ENCODE measurements at regions not wholly inside any gene's neighbourhood (a gene's known extent, or its start where the extent isn't known, plus 50 kb on each side); places are given as distances from the start of the nearest gene placed in this dataset.

- Histone ChIP-seq H2AFZ (ENCODE audit: low read depth, low read length) (no peak overlapping the region), H3K79me2 (ENCODE audit: insufficient read depth, low read length) (no peaks in the 10 kb centered on the region), H3K4me3 (ENCODE audit: low read depth in 1 of 2, low read length in 2 of 2) (no peak overlapping the region), H3K9ac (ENCODE audit: low read depth, low read length) (no peak overlapping the region), H3K4me2 (ENCODE audit: insufficient read depth, low read length) (no peak overlapping the region), H3K4me1 (ENCODE audit: insufficient read depth, low read length) (no peaks in the 10 kb centered on the region), H3K36me3 (ENCODE audit: insufficient read depth, low read length) (no peaks in the 10 kb centered on the region), H3K27me3 (ENCODE audit: insufficient read depth, low read length, poor library complexity) (no peaks in the 10 kb centered on the region), H3K27ac (ENCODE audit: low read length) (no peak overlapping the region), H4K20me1 (ENCODE audit: insufficient read depth, low read length) (no peaks in the 10 kb centered on the region), H3K9me3 (ENCODE audit: insufficient read depth, low read length, severe bottlenecking) (no peaks in the 10 kb centered on the region)
- DNase-seq (no peak), ATAC-seq (ENCODE audit: insufficient read depth, low read depth) (no peak)
- TF ChIP-seq, protein P1, sequence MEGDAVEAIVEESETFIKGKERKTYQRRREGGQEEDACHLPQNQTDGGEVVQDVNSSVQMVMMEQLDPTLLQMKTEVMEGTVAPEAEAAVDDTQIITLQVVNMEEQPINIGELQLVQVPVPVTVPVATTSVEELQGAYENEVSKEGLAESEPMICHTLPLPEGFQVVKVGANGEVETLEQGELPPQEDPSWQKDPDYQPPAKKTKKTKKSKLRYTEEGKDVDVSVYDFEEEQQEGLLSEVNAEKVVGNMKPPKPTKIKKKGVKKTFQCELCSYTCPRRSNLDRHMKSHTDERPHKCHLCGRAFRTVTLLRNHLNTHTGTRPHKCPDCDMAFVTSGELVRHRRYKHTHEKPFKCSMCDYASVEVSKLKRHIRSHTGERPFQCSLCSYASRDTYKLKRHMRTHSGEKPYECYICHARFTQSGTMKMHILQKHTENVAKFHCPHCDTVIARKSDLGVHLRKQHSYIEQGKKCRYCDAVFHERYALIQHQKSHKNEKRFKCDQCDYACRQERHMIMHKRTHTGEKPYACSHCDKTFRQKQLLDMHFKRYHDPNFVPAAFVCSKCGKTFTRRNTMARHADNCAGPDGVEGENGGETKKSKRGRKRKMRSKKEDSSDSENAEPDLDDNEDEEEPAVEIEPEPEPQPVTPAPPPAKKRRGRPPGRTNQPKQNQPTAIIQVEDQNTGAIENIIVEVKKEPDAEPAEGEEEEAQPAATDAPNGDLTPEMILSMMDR (IDR thresholded peaks at IDR 0.05; ENCODE audit: borderline replicate concordance, extremely low read depth, low read length, poor library complexity, severe bottlenecking), result no peak
- TF ChIP-seq EZH2 (IDR thresholded peaks at IDR 0.05; ENCODE audit: borderline replicate concordance, low read depth, low read length, severe bottlenecking), result no peak
Measured at GRCh38 chr4:132759199-132759780, 389.8 kb upstream of the PCDH10 start.

DNA sequence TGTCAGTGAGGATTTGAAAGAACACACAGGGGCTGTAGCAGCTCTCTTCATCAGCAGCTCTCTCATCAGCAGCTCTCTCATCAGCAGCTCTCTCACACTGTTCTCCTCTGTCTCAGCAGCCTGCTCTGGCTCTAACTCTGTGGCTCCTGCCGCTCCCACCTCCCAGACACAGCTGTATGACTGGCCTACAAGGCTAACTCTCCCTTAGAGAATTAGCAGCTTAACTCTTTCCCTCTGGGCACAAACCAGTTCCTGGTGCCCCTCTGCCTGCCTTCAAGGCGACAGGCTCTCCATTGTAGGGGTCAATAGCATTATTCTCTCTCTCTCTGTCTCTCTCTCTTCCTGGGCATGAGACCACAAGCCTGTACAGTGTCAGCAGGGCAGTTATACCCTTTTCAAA lies 385.6 kb upstream of the PCDH10 start:
- Histone ChIP-seq H3K9me3 (ENCODE audit: insufficient read depth, low read length, severe bottlenecking) (no peaks in the 10 kb centered on the region), H4K20me1 (ENCODE audit: insufficient read depth, low read length) (no peaks in the 10 kb centered on the region), H3K79me2 (ENCODE audit: insufficient read depth, low read length) (no peaks in the 10 kb centered on the region), H3K9ac (ENCODE audit: low read depth, low read length) (no peak overlapping the region), H3K4me2 (ENCODE audit: insufficient read depth, low read length) (no peak overlapping the region), H2AFZ (ENCODE audit: low read depth, low read length) (peak overlapping the region; percentile 60), H3K4me3 (ENCODE audit: low read depth in 1 of 2, low read length in 2 of 2) (no peak overlapping the region), H3K36me3 (ENCODE audit: insufficient read depth, low read length) (no peaks in the 10 kb centered on the region), H3K27me3 (ENCODE audit: insufficient read depth, low read length, poor library complexity) (no peaks in the 10 kb centered on the region), H3K4me1 (ENCODE audit: insufficient read depth, low read length) (no peaks in the 10 kb centered on the region), H3K27ac (ENCODE audit: low read length) (no peak overlapping the region)
- no peak for TF ChIP-seq EZH2 (IDR thresholded peaks at IDR 0.05; ENCODE audit: borderline replicate concordance, low read depth, low read length, severe bottlenecking)
- TF ChIP-seq, protein P1 (IDR thresholded peaks at IDR 0.05; ENCODE audit: borderline replicate concordance, extremely low read depth, low read length, poor library complexity, severe bottlenecking), result no peak
- DNase-seq (no peak), ATAC-seq (ENCODE audit: insufficient read depth, low read depth) (peak; percentile 47; the same call in 2 of the 3 replicates)

GRCh38 chr4:132767901-132768300 lies 381.2 kb upstream of the PCDH10 start:
- Histone ChIP-seq H3K9me3 (ENCODE audit: insufficient read depth, low read length, severe bottlenecking) (no peaks in the 10 kb centered on the region), H3K4me2 (ENCODE audit: insufficient read depth, low read length) (no peak overlapping the region), H3K9ac (ENCODE audit: low read depth, low read length) (no peak overlapping the region), H3K4me1 (ENCODE audit: insufficient read depth, low read length) (no peaks in the 10 kb centered on the region), H3K36me3 (ENCODE audit: insufficient read depth, low read length) (no peaks in the 10 kb centered on the region), H3K27ac (ENCODE audit: low read length) (no peak overlapping the region), H3K4me3 (ENCODE audit: low read depth in 1 of 2, low read length in 2 of 2) (no peak overlapping the region), H4K20me1 (ENCODE audit: insufficient read depth, low read length) (no peaks in the 10 kb centered on the region), H3K27me3 (ENCODE audit: insufficient read depth, low read length, poor library complexity) (no peaks in the 10 kb centered on the region), H3K79me2 (ENCODE audit: insufficient read depth, low read length) (no peaks in the 10 kb centered on the region), H2AFZ (ENCODE audit: low read depth, low read length) (no peak overlapping the region)
- DNase-seq (no peak), ATAC-seq (ENCODE audit: insufficient read depth, low read depth) (no peak)
- TF ChIP-seq, protein P1 (IDR thresholded peaks at IDR 0.05; ENCODE audit: borderline replicate concordance, extremely low read depth, low read length, poor library complexity, severe bottlenecking), result no peak
- no peak for TF ChIP-seq EZH2 (IDR thresholded peaks at IDR 0.05; ENCODE audit: borderline replicate concordance, low read depth, low read length, severe bottlenecking)
